ENCODE measurements at regions not wholly inside any gene's neighbourhood (a gene's known extent, or its start where the extent isn't known, plus 50 kb on each side); places are given as distances from the start of the nearest gene placed in this dataset.

- no peak for TF ChIP-seq POLR2A (IDR thresholded peaks at IDR 0.05)
- TF ChIP-seq CTCF (IDR thresholded peaks at IDR 0.05): no peak
These were observed 137.3 kb downstream of the SEC61B start for GRCh38 chr9:99359336-99359735.
